ENCODE measurements at regions not wholly inside any gene's neighbourhood (a gene's known extent, or its start where the extent isn't known, plus 50 kb on each side); places are given as distances from the start of the nearest gene placed in this dataset.

- ATAC-seq (no peak), DNase-seq (no peak)
- no peaks in the 10 kb centered on the region for H3K36me3 ChIP-seq (ENCODE audit: insufficient read depth in 1 of 2, low read depth in 1 of 2)
- intact Hi-C loops (cut with DNase I) = no loop called here
- no peaks in the 10 kb centered on the region for H3K27me3 ChIP-seq (ENCODE audit: insufficient read depth in 3 of 3, low read length in 2 of 3)
- H3K4me1 ChIP-seq = no peaks in the 10 kb centered on the region
- H3K4me3 ChIP-seq = no peak overlapping the region
- no peak overlapping the region for H3K27ac ChIP-seq
- TF ChIP-seq, protein P1, sequence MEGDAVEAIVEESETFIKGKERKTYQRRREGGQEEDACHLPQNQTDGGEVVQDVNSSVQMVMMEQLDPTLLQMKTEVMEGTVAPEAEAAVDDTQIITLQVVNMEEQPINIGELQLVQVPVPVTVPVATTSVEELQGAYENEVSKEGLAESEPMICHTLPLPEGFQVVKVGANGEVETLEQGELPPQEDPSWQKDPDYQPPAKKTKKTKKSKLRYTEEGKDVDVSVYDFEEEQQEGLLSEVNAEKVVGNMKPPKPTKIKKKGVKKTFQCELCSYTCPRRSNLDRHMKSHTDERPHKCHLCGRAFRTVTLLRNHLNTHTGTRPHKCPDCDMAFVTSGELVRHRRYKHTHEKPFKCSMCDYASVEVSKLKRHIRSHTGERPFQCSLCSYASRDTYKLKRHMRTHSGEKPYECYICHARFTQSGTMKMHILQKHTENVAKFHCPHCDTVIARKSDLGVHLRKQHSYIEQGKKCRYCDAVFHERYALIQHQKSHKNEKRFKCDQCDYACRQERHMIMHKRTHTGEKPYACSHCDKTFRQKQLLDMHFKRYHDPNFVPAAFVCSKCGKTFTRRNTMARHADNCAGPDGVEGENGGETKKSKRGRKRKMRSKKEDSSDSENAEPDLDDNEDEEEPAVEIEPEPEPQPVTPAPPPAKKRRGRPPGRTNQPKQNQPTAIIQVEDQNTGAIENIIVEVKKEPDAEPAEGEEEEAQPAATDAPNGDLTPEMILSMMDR (IDR thresholded peaks at IDR 0.05) = no peak
- no peaks in the 10 kb centered on the region for H3K9me3 ChIP-seq
- 87 to 96% (median 89%) methylated on average over 10 of the region's 10 CpGs for WGBS, 3 donors
Measured at GRCh38 chr13:84961023-84961422, 838.2 kb downstream of the SLITRK6 start.

DNA sequence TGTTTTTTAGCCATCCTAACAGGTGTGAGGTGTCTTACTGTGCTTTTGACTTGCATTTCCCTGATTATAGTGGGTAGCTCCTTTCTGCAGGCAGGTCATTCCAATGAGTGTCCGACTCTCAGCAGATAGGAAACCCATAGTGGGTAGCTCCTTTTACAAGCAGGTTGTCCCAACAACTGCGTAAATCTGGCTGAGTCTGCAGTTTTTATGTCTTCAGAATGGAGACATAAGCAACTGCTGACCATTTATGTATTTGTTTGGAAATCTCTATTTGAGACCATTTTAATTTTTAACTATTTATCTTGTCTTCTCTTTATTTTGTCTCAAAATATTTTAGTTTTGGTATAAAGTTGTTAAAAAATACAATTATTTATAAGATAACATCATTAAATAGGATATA, 839.4 kb downstream of the SLITRK6 start:
- H3K27me3 ChIP-seq (ENCODE audit: insufficient read depth in 3 of 3, low read length in 2 of 3) = no peaks in the 10 kb centered on the region
- DNase-seq (no peak), ATAC-seq (no peak)
- H3K9me3 ChIP-seq = no peaks in the 10 kb centered on the region
- H3K36me3 ChIP-seq (ENCODE audit: insufficient read depth in 1 of 2, low read depth in 1 of 2) = no peaks in the 10 kb centered on the region
- H3K4me3 ChIP-seq = no peak overlapping the region
- intact Hi-C loops (cut with DNase I) = no loop called here
- no peaks in the 10 kb centered on the region for H3K4me1 ChIP-seq
- TF ChIP-seq, protein P1 (IDR thresholded peaks at IDR 0.05) = no peak
- H3K27ac ChIP-seq = no peak overlapping the region
- WGBS, 3 donors = 43 to 68% (median 48%) methylated on average over 2 of the region's 2 CpGs

DNA sequence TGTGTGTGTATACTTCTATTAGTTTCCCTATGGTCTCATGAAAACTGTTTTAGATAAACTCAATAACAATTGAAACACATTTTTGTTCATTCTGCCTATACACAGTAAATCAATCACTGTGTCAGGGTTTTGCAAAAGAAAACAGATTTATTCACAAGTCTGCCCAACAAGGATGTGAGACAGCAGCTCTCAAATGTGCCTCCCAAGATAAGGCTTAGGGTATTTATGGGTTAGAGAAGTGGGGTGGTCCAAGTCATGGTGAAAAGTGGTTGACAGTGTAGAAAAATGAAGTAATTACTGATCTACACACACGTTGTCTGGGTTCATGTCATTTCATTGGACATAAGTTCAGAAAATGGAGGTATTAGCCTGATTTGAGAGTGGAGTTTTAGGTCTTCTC, 844.6 kb downstream of the SLITRK6 start:
- no peaks in the 10 kb centered on the region for H3K4me1 ChIP-seq
- H3K27me3 ChIP-seq (ENCODE audit: insufficient read depth in 3 of 3, low read length in 2 of 3) = no peaks in the 10 kb centered on the region
- TF ChIP-seq, protein P1 (IDR thresholded peaks at IDR 0.05) = no peak
- no peaks in the 10 kb centered on the region for H3K36me3 ChIP-seq (ENCODE audit: insufficient read depth in 1 of 2, low read depth in 1 of 2)
- intact Hi-C loops (cut with DNase I) = no loop called here
- ATAC-seq (no peak), DNase-seq (no peak)
- WGBS, 3 donors = 65 to 74% (median 73%) methylated on average over 1 of the region's 1 CpG
- no peak overlapping the region for H3K27ac ChIP-seq
- no peak overlapping the region for H3K4me3 ChIP-seq
- H3K9me3 ChIP-seq = no peaks in the 10 kb centered on the region

DNA sequence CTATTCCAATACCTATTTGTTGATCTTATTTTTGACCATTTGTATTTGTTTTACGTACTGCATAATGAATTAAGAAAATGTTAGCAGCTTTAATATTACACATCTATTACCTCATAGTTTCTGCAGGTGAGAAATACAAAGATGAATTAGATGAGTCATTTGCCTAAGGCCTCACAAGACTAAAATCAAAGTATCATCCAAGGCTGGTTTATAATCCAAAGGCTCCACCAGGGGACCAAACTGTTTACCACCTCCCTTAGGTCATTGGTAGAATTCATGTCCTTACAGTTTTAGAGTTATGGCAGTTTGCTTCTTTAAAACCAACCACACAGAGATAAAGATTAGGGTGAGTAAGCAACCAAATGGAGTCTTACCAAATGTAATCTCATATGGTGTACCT, 848.1 kb downstream of the SLITRK6 start:
- H3K27ac ChIP-seq = no peak overlapping the region
- 93 to 95% (median 93%) methylated on average over 1 of the region's 1 CpG for WGBS, 3 donors
- no peak overlapping the region for H3K4me3 ChIP-seq
- TF ChIP-seq, protein P1 (IDR thresholded peaks at IDR 0.05) = no peak
- ATAC-seq = no peak
- H3K27me3 ChIP-seq (ENCODE audit: insufficient read depth in 3 of 3, low read length in 2 of 3) = no peaks in the 10 kb centered on the region
- H3K4me1 ChIP-seq = no peaks in the 10 kb centered on the region
- intact Hi-C loops (cut with DNase I) = no loop called here
- H3K9me3 ChIP-seq = no peaks in the 10 kb centered on the region
- DNase-seq = no peak
- H3K36me3 ChIP-seq (ENCODE audit: insufficient read depth in 1 of 2, low read depth in 1 of 2) = no peaks in the 10 kb centered on the region

- no peak for ATAC-seq
- no peaks in the 10 kb centered on the region for H3K36me3 ChIP-seq (ENCODE audit: insufficient read depth in 1 of 2, low read depth in 1 of 2)
- no peak overlapping the region for H3K4me3 ChIP-seq
- no peak for DNase-seq
- no peaks in the 10 kb centered on the region for H3K9me3 ChIP-seq
- no peaks in the 10 kb centered on the region for H3K27me3 ChIP-seq (ENCODE audit: insufficient read depth in 3 of 3, low read length in 2 of 3)
- 50 to 54% (median 53%) methylated on average over 2 of the region's 2 CpGs for WGBS, 3 donors
- TF ChIP-seq, protein P1 (IDR thresholded peaks at IDR 0.05) = no peak
- H3K4me1 ChIP-seq = no peaks in the 10 kb centered on the region
- intact Hi-C loops (cut with DNase I) = no loop called here
- H3K27ac ChIP-seq = no peak overlapping the region
Measured at GRCh38 chr13:84946192-84946591, 853.0 kb downstream of the SLITRK6 start.
